Astrocyte (in vitro differentiated cells and primary cell): ENCODE measurements at regions not wholly inside any gene's neighbourhood (a gene's known extent, or its start where the extent isn't known, plus 50 kb on each side); places are given as distances from the start of the nearest gene placed in this dataset.

Source experiments
- EZH2 ChIP-seq: IDR thresholded peaks from 2 replicates; pipeline ENCODE4 v1.6.1; 2012; ENCODE audit warnings: mild to moderate bottlenecking, low read length, inconsistent platforms; ENCODE audit not compliant: insufficient read depth
- TF ChIP-seq, protein P1 (sequence below): IDR thresholded peaks from 2 replicates; pipeline ENCODE4 v1.5.1; 2011; ENCODE audit warnings: low read depth, mild to moderate bottlenecking, inconsistent platforms, low read length, moderate library complexity; ENCODE audit not compliant: insufficient read depth

DNA sequence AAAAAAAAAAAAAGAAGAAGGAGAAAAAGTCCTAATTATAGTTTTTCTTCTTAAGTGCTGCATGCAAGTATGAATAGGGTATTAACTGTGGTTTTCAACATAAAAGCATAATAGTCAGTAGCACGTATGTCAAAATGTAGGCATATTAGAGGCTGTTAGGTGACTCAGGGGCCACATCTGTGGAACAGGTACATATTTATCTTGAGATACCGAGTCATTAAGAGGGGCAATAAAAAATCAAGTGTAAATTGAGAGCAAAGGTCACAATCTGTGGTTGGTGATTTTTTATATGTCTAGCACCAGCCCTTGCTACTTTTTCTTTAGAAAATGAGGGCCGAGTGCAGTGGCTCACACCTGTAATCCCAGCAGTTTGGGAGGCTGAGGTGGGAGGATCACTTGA, 1113.8 kb upstream of the RBFOX1 start:
- TF ChIP-seq, protein P1, sequence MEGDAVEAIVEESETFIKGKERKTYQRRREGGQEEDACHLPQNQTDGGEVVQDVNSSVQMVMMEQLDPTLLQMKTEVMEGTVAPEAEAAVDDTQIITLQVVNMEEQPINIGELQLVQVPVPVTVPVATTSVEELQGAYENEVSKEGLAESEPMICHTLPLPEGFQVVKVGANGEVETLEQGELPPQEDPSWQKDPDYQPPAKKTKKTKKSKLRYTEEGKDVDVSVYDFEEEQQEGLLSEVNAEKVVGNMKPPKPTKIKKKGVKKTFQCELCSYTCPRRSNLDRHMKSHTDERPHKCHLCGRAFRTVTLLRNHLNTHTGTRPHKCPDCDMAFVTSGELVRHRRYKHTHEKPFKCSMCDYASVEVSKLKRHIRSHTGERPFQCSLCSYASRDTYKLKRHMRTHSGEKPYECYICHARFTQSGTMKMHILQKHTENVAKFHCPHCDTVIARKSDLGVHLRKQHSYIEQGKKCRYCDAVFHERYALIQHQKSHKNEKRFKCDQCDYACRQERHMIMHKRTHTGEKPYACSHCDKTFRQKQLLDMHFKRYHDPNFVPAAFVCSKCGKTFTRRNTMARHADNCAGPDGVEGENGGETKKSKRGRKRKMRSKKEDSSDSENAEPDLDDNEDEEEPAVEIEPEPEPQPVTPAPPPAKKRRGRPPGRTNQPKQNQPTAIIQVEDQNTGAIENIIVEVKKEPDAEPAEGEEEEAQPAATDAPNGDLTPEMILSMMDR: no peak
- no peak for TF ChIP-seq EZH2
